Neural cell (in vitro differentiated cells): ENCODE measurements at regions not wholly inside any gene's neighbourhood (a gene's known extent, or its start where the extent isn't known, plus 50 kb on each side); places are given as distances from the start of the nearest gene placed in this dataset.

Experiments
- H2AFZ ChIP-seq: fragments of 200-600, 300-800 bp; sonication (generic), shearing (Covaris generic); 2 replicates; pipeline ENCODE4 v1.6.0; 2014; ENCODE audit warnings: low read depth, mild to moderate bottlenecking, antibody characterized with exemption, low read length, moderate library complexity
- H3F3A ChIP-seq: fragments of 200-600 bp; shearing (Covaris generic); 2 replicates; pipeline ENCODE4 v1.6.1; 2016; ENCODE audit warnings: mild to moderate bottlenecking, moderate library complexity, mixed read lengths, antibody characterized with exemption, low read length; ENCODE audit not compliant: insufficient read depth, poor library complexity, severe bottlenecking
- H3K27ac ChIP-seq: fragments of 200-600, 300-800 bp; sonication (generic), shearing (Covaris generic); 2 replicates; pipeline ENCODE4 v1.5.1; 2014; ENCODE audit warnings: mild to moderate bottlenecking, low read length, moderate library complexity
- H3K27me3 ChIP-seq: fragments of 300-800, 200-600 bp; sonication (generic), shearing (Covaris generic); 2 replicates; pipeline ENCODE4 v1.6.0; 2014; ENCODE audit warnings: mild to moderate bottlenecking, low read depth, low read length, moderate library complexity; ENCODE audit not compliant: insufficient read depth
- H3K36me3 ChIP-seq: fragments of 300-800, 200-600 bp; sonication (generic), shearing (Covaris generic); 2 replicates; pipeline ENCODE4 v1.5.1; 2014; ENCODE audit warnings: mild to moderate bottlenecking, antibody characterized with exemption, low read length, moderate library complexity; ENCODE audit not compliant: insufficient read depth
- H3K4me2 ChIP-seq: fragments of 300-800, 200-600 bp; sonication (generic), shearing (Covaris generic); 2 replicates; pipeline ENCODE4 v1.6.0; 2014; ENCODE audit warnings: mild to moderate bottlenecking, low read length
- H3K4me3 ChIP-seq: fragments of 300-800, 200-600 bp; sonication (generic), shearing (Covaris generic); 2 replicates; pipeline ENCODE4 v1.5.1; 2014; ENCODE audit warnings: mild to moderate bottlenecking, low read length, moderate library complexity
- H3K79me2 ChIP-seq: fragments of 200-600 bp; shearing (Covaris generic); replicated peaks from 2 replicates; pipeline ENCODE4 v1.6.0; 2014; ENCODE audit warnings: mild to moderate bottlenecking, low read length, moderate library complexity; ENCODE audit not compliant: insufficient read depth
- H3K9ac ChIP-seq: fragments of 300-800, 200-600 bp; sonication (generic), shearing (Covaris generic); 2 replicates; pipeline ENCODE4 v1.6.1; 2016; ENCODE audit warnings: mild to moderate bottlenecking, low read length, mixed read lengths
- H3K9me2 ChIP-seq: fragments of 200-600 bp; shearing (Covaris generic); 2 replicates; pipeline ENCODE4 v1.6.1; 2016; ENCODE audit warnings: mild to moderate bottlenecking, low read length, mixed read lengths; ENCODE audit not compliant: insufficient read depth
- H3K9me3 ChIP-seq: fragments of 200-600, 300-800 bp; sonication (generic), shearing (Covaris generic); 2 replicates; pipeline ENCODE4 v1.6.1; 2016; ENCODE audit warnings: mild to moderate bottlenecking, mixed run types, low read length, moderate library complexity, mixed read lengths
- H4K20me1 ChIP-seq: fragments of 200-600 bp; shearing (Covaris generic); 2 replicates; pipeline ENCODE4 v1.6.1; 2016; ENCODE audit warnings: mild to moderate bottlenecking, mixed run types; ENCODE audit not compliant: insufficient read depth
- CTCF ChIP-seq: fragments of 450-650 bp; IDR thresholded peaks from 2 replicates; pipeline ENCODE4 v1.5.1; 2014; ENCODE audit warnings: antibody characterized with exemption, mild to moderate bottlenecking, moderate library complexity; ENCODE audit not compliant: poor library complexity, severe bottlenecking
- EP300 ChIP-seq: fragments of 450-650 bp; conservative IDR thresholded peaks from 2 replicates; pipeline ENCODE4 v1.6.1; 2014; ENCODE audit warnings: antibody characterized with exemption, mild to moderate bottlenecking, moderate library complexity; ENCODE audit not compliant: poor library complexity, severe bottlenecking
- EZH2 ChIP-seq: fragments of 200-600, 300-800 bp; shearing (Covaris generic), sonication (generic); IDR thresholded peaks from 2 replicates; pipeline ENCODE4 v1.6.1; 2014; ENCODE audit warnings: antibody characterized with exemption, low read length, borderline replicate concordance, mild to moderate bottlenecking; ENCODE audit not compliant: insufficient read depth, poor library complexity, severe bottlenecking
- MXI1 ChIP-seq: fragments of 450-650 bp; conservative IDR thresholded peaks from 2 replicates; pipeline ENCODE4 v1.6.1; 2014; ENCODE audit warnings: antibody characterized with exemption, mild to moderate bottlenecking; ENCODE audit not compliant: poor library complexity, severe bottlenecking
- POLR2AphosphoS5 ChIP-seq: IDR thresholded peaks from 2 replicates; pipeline ENCODE4 v1.6.1; 2012
- RAD21 ChIP-seq: fragments of 450-650 bp; conservative IDR thresholded peaks from 2 replicates; pipeline ENCODE4 v1.6.1; 2014; ENCODE audit warnings: antibody characterized with exemption, mild to moderate bottlenecking, moderate library complexity
- SMC3 ChIP-seq: fragments of 450-650 bp; conservative IDR thresholded peaks from 2 replicates; pipeline ENCODE4 v1.6.1; 2014; ENCODE audit warnings: antibody characterized with exemption, mild to moderate bottlenecking, moderate library complexity; ENCODE audit not compliant: poor library complexity
- TF ChIP-seq, protein P1 (sequence below): IDR thresholded peaks from 2 replicates; pipeline ENCODE4 v1.6.1; 2012; ENCODE audit warnings: borderline replicate concordance

GRCh38 chr18:47519277-47519676 is 267.8 kb upstream of the SKOR2 start:
- Histone ChIP-seq H3K4me3 (no peak overlapping the region), H3K79me2 (no peaks in the 10 kb centered on the region), H3K27me3 (no peaks in the 10 kb centered on the region), H3K9me2 (no peaks in the 10 kb centered on the region), H2AFZ (no peak overlapping the region), H3F3A (no peaks in the 10 kb centered on the region), H3K27ac (no peak overlapping the region), H4K20me1 (no peaks in the 10 kb centered on the region), H3K4me2 (no peak overlapping the region), H3K9me3 (peaks cover 5% of the 10 kb centered on the region), H3K9ac (no peak overlapping the region), H3K36me3 (no peaks in the 10 kb centered on the region)
- no peak for TF ChIP-seq EP300
- TF ChIP-seq RAD21 = no peak
- TF ChIP-seq, protein P1, sequence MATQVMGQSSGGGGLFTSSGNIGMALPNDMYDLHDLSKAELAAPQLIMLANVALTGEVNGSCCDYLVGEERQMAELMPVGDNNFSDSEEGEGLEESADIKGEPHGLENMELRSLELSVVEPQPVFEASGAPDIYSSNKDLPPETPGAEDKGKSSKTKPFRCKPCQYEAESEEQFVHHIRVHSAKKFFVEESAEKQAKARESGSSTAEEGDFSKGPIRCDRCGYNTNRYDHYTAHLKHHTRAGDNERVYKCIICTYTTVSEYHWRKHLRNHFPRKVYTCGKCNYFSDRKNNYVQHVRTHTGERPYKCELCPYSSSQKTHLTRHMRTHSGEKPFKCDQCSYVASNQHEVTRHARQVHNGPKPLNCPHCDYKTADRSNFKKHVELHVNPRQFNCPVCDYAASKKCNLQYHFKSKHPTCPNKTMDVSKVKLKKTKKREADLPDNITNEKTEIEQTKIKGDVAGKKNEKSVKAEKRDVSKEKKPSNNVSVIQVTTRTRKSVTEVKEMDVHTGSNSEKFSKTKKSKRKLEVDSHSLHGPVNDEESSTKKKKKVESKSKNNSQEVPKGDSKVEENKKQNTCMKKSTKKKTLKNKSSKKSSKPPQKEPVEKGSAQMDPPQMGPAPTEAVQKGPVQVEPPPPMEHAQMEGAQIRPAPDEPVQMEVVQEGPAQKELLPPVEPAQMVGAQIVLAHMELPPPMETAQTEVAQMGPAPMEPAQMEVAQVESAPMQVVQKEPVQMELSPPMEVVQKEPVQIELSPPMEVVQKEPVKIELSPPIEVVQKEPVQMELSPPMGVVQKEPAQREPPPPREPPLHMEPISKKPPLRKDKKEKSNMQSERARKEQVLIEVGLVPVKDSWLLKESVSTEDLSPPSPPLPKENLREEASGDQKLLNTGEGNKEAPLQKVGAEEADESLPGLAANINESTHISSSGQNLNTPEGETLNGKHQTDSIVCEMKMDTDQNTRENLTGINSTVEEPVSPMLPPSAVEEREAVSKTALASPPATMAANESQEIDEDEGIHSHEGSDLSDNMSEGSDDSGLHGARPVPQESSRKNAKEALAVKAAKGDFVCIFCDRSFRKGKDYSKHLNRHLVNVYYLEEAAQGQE = no peak
- TF ChIP-seq POLR2AphosphoS5 = no peak
- TF ChIP-seq SMC3 = no peak
- no peak for TF ChIP-seq CTCF
- TF ChIP-seq EZH2 = no peak

- Histone ChIP-seq H3K9me2 (no peaks in the 10 kb centered on the region), H3K27me3 (no peaks in the 10 kb centered on the region), H3K79me2 (no peaks in the 10 kb centered on the region), H3K4me3 (no peak overlapping the region), H2AFZ (no peak overlapping the region), H3K9ac (no peak overlapping the region), H3K27ac (no peak overlapping the region), H3K36me3 (no peaks in the 10 kb centered on the region), H4K20me1 (no peaks in the 10 kb centered on the region), H3K9me3 (peaks cover 5% of the 10 kb centered on the region), H3F3A (no peaks in the 10 kb centered on the region), H3K4me2 (no peak overlapping the region)
- TF ChIP-seq RAD21 (no peak), EP300 (no peak), SMC3 (no peak), EZH2 (no peak), POLR2AphosphoS5 (no peak), MXI1 (no peak)
- TF ChIP-seq, protein P1 = no peak
These were observed 262.2 kb upstream of the SKOR2 start for GRCh38 chr18:47513614-47514013.
